ENCODE measurements at regions not wholly inside any gene's neighbourhood (a gene's known extent, or its start where the extent isn't known, plus 50 kb on each side); places are given as distances from the start of the nearest gene placed in this dataset.

- TF ChIP-seq CTCF (conservative IDR thresholded peaks at IDR 0.05; ENCODE audit: low read length) (no peak), EZH2phosphoT487 (IDR thresholded peaks at IDR 0.05; ENCODE audit: borderline replicate concordance) (no peak)
Observed at GRCh38 chr10:36281831-36282331, 639.8 kb upstream of the FZD8 start.

Data from Loucy (cell line).